BJ (cell line): ENCODE measurements at regions not wholly inside any gene's neighbourhood (a gene's known extent, or its start where the extent isn't known, plus 50 kb on each side); places are given as distances from the start of the nearest gene placed in this dataset.

Experiments
- CTCF ChIA-PET: fragments of 350-600 bp; formaldehyde crosslinking; extraction: SDS; loops from one replicate; lab custom pipeline; 2021; ENCODE audit warnings: antibody characterized with exemption, inconsistent platforms; lab: Yijun Ruan, JAX
- POLR2A ChIA-PET: fragments of 300-600 bp; sonication (Branson Sonifier 250); formaldehyde crosslinking; extraction: SDS; loops from one replicate; lab custom pipeline; 2021; ENCODE audit warnings: antibody characterized with exemption; lab: Charles Lee
- DNase-seq: peaks from one replicate; pipeline ENCODE4 v3.0.0-alpha.2; 2011; ENCODE audit warnings: low read depth
- H3K27me3 ChIP-seq: 2 replicates; pipeline ENCODE4 v1.6.0; 2011; ENCODE audit warnings: low read length; ENCODE audit not compliant: control insufficient read depth, insufficient read depth
- H3K36me3 ChIP-seq: 2 replicates; pipeline ENCODE4 v1.5.1; 2011; ENCODE audit warnings: low read length; ENCODE audit not compliant: control insufficient read depth, insufficient read depth
- H3K4me3 ChIP-seq: 2 replicates; pipeline ENCODE4 v1.5.1; 2011; ENCODE audit warnings: low read depth, mild to moderate bottlenecking, control low read depth, low read length
- CTCF ChIP-seq: IDR thresholded peaks from 2 replicates; pipeline ENCODE4 v1.5.1; 2011; ENCODE audit warnings: low read depth, mild to moderate bottlenecking, control low read depth, inconsistent platforms, low read length, moderate library complexity; ENCODE audit not compliant: insufficient read depth

- Histone ChIP-seq H3K36me3 (no peaks in the 10 kb centered on the region), H3K27me3 (peaks cover 2% of the 10 kb centered on the region), H3K4me3 (no peak overlapping the region)
- CTCF ChIA-PET = interaction anchor here (0.6 to 2.4 kb wide), 4 partner anchors 11 to 65 kb away, joined by 3 to 6 read pairs (median 3); no protein-coding TSS in a partner anchor
- no peak for TF ChIP-seq CTCF
- no peak for DNase-seq
- POLR2A ChIA-PET = no interaction called here
Measured at GRCh38 chr5:73280821-73281746, 108.1 kb downstream of the TMEM174 start.

GRCh38 chr5:73280386-73280785 is 107.4 kb downstream of the TMEM174 start:
- CTCF ChIA-PET = interaction anchor here (0.6 to 2.4 kb wide), 4 partner anchors 11 to 64 kb away, joined by 3 to 6 read pairs (median 3); no protein-coding TSS in a partner anchor
- TF ChIP-seq CTCF = no peak
- H3K27me3 ChIP-seq = peaks cover 2% of the 10 kb centered on the region
- DNase-seq = no peak
- H3K36me3 ChIP-seq = no peaks in the 10 kb centered on the region
- POLR2A ChIA-PET = no interaction called here
- no peak overlapping the region for H3K4me3 ChIP-seq

GRCh38 chr5:73279805-73280204 is 106.8 kb downstream of the TMEM174 start:
- Histone ChIP-seq H3K36me3 (no peaks in the 10 kb centered on the region), H3K4me3 (no peak overlapping the region), H3K27me3 (peaks cover 2% of the 10 kb centered on the region)
- ChIA-PET CTCF (interaction anchor here (1.0 to 2.4 kb wide), 2 partner anchors 21 to 64 kb away, joined by 3 to 6 read pairs; no protein-coding TSS in a partner anchor), POLR2A (no interaction called here)
- DNase-seq = no peak
- TF ChIP-seq CTCF = no peak

- H3K4me3 ChIP-seq = no peak overlapping the region
- no peak for TF ChIP-seq CTCF
- no peak for DNase-seq
- H3K27me3 ChIP-seq = peaks cover 2% of the 10 kb centered on the region; the same call in 1 of the 2 replicates
- no peaks in the 10 kb centered on the region for H3K36me3 ChIP-seq
- POLR2A ChIA-PET = no interaction called here
- CTCF ChIA-PET = interaction anchor here (0.6 to 1.1 kb wide), 2 partner anchors 62 to 173 kb away, joined by 3 read pairs; no protein-coding TSS in a partner anchor
Measured at GRCh38 chr5:73278693-73279092, 105.7 kb downstream of the TMEM174 start.
